HCT116 (cell line): ENCODE measurements at regions not wholly inside any gene's neighbourhood (a gene's known extent, or its start where the extent isn't known, plus 50 kb on each side); places are given as distances from the start of the nearest gene placed in this dataset.

Experiments used
- ATAC-seq: fragments of 200-7000 bp; cut with Tn5 transposase; 2 replicates; pipeline ENCODE4 v1.9.1; 2020; ENCODE audit warnings: mild to moderate bottlenecking, moderate library complexity
- BruUV-seq: library from RNA; stranded (reverse); fragments of 400-500 nt; replicated peaks from 2 replicates; lab custom pipeline; 2021; lab: Mats Ljungman, UMichigan
- CTCF ChIA-PET: fragments of 300-600 bp; sonication (Branson Sonifier 250); formaldehyde crosslinking; loops from one replicate; lab custom pipeline; 2021; ENCODE audit warnings: antibody characterized with exemption; lab: Charles Lee
- POLR2A ChIA-PET: fragments of 300-600, 350-600 bp; sonication (Branson Sonifier 250); formaldehyde crosslinking; loops from one replicate; lab custom pipeline; 2021; ENCODE audit warnings: antibody characterized with exemption; lab: Charles Lee
- RAD21 ChIA-PET, 2 experiments: fragments of 300-600 bp; sonication (Branson Sonifier 250); formaldehyde crosslinking; loops; one replicate each; lab custom pipeline; 2023; ENCODE audit warnings: low total read pairs in 2 of 2; ENCODE audit not compliant: uncharacterized antibody in 2 of 2, unreplicated experiment in 2 of 2, low non-redundant PET in 1 of 2; lab: Charles Lee
- DNase-seq: peaks from one replicate; pipeline ENCODE4 v3.0.0-alpha.2; 2010; ENCODE audit warnings: low read depth, low spot score
- H2AFZ ChIP-seq: fragments of 200-600 bp; shearing (Covaris generic), sonication (generic); 2 replicates; pipeline ENCODE4 v1.6.1; 2017; ENCODE audit warnings: low read depth, mixed run types, mixed read lengths, antibody characterized with exemption, low read length; ENCODE audit not compliant: poor library complexity, severe bottlenecking
- H3K27ac ChIP-seq: 2 replicates; pipeline ENCODE4 v1.5.1; 2012; ENCODE audit warnings: low read depth, low read length
- H3K27me3 ChIP-seq: fragments of 200-600 bp; sonication (generic); 2 replicates; pipeline ENCODE4 v1.6.1; 2016; ENCODE audit warnings: mixed run types, low read length, mixed read lengths; ENCODE audit not compliant: insufficient read depth
- H3K36me3 ChIP-seq, 2 experiments: fragments of 200-500 bp in 1 of 2; fragments of 200-600 bp in 1 of 2; sonication (Bioruptor generic) in 1 of 2; sonication (generic) in 1 of 2; 2 replicates each; pipeline versions ENCODE4 v1.5.1 to v1.6.1; 2014 to 2016; ENCODE audit warnings: low read length in 2 of 2, inconsistent platforms in 1 of 2, mixed read lengths in 1 of 2, mixed run types in 1 of 2; ENCODE audit not compliant: insufficient read depth in 2 of 2, control insufficient read depth in 1 of 2
- H3K4me1 ChIP-seq, 2 experiments: fragments of 200-600 bp in 1 of 2; sonication (generic) in 1 of 2; 2 replicates each; pipeline versions ENCODE4 v1.5.1 to v1.6.1; 2012 to 2017; ENCODE audit warnings: low read length in 2 of 2, inconsistent platforms in 1 of 2, mild to moderate bottlenecking in 1 of 2, mixed read lengths in 1 of 2, mixed run types in 1 of 2, moderate library complexity in 1 of 2; ENCODE audit not compliant: insufficient read depth in 2 of 2, control insufficient read depth in 1 of 2
- H3K4me2 ChIP-seq: fragments of 200-600 bp; sonication (generic); 2 replicates; pipeline ENCODE4 v1.6.1; 2017; ENCODE audit warnings: mixed run types, low read length, mixed read lengths
- H3K4me3 ChIP-seq, 2 experiments: fragments of 200-600 bp in 1 of 2; sonication (generic) in 1 of 2; replicated peaks in 1 of 2; 2 replicates each; pipeline ENCODE4 v1.5.1; 2011 to 2016; ENCODE audit warnings: low read length in 2 of 2, control low read depth in 1 of 2, low read depth in 1 of 2, mild to moderate bottlenecking in 1 of 2, mixed read lengths in 1 of 2, mixed run types in 1 of 2
- H3K79me2 ChIP-seq: fragments of 200-600 bp; sonication (generic); 2 replicates; pipeline ENCODE4 v1.6.1; 2017; ENCODE audit warnings: mild to moderate bottlenecking, mixed run types, low read length, moderate library complexity, mixed read lengths; ENCODE audit not compliant: insufficient read depth
- H3K9ac ChIP-seq: fragments of 200-600 bp; sonication (generic); 2 replicates; pipeline ENCODE4 v1.6.1; 2016; ENCODE audit warnings: low read length, mixed read lengths
- H3K9me2 ChIP-seq: fragments of 200-600 bp; sonication (generic), shearing (Covaris generic); 2 replicates; pipeline ENCODE4 v1.6.1; 2017; ENCODE audit warnings: mixed run types, mild to moderate bottlenecking, moderate library complexity; ENCODE audit not compliant: insufficient read depth
- H3K9me3 ChIP-seq, 2 experiments: fragments of 200-500 bp in 1 of 2; fragments of 200-600 bp in 1 of 2; sonication (Bioruptor generic) in 1 of 2; sonication (generic) in 1 of 2; 2 replicates each; pipeline ENCODE4 v1.6.1; 2014 to 2017; ENCODE audit warnings: low read length in 2 of 2, mixed read lengths in 2 of 2, inconsistent platforms in 1 of 2, low read depth in 1 of 2, mild to moderate bottlenecking in 1 of 2, mixed run types in 1 of 2, moderate library complexity in 1 of 2; ENCODE audit not compliant: control insufficient read depth in 1 of 2, insufficient read depth in 1 of 2
- H4K20me1 ChIP-seq: fragments of 200-600 bp; sonication (generic), shearing (Covaris generic); 2 replicates; pipeline ENCODE4 v1.6.1; 2017; ENCODE audit warnings: mixed run types, mild to moderate bottlenecking, moderate library complexity; ENCODE audit not compliant: insufficient read depth
- CEBPB ChIP-seq: IDR thresholded peaks from 2 replicates; pipeline ENCODE4 v1.6.1; 2012; ENCODE audit warnings: low read depth
- EGR1 ChIP-seq: IDR thresholded peaks from 2 replicates; pipeline ENCODE4 v1.6.1; 2012; ENCODE audit warnings: low read depth
- ELF1 ChIP-seq: IDR thresholded peaks from 2 replicates; pipeline ENCODE4 v1.6.1; 2012; ENCODE audit warnings: low read depth, borderline replicate concordance
- EZH2 ChIP-seq: fragments of 200-600 bp; sonication (generic); IDR thresholded peaks from 2 replicates; pipeline ENCODE4 v1.6.1; 2017; ENCODE audit warnings: antibody characterized with exemption, mixed run types
- POLR2A ChIP-seq: IDR thresholded peaks from 2 replicates; pipeline ENCODE4 v1.7.0; 2011; ENCODE audit warnings: borderline replicate concordance; ENCODE audit not compliant: insufficient read depth, insufficient read length; ENCODE audit errors: extremely low read depth
- POLR2AphosphoS5 ChIP-seq: IDR thresholded peaks from 2 replicates; pipeline ENCODE4 v1.6.1; 2011; ENCODE audit warnings: mild to moderate bottlenecking, low read depth, low read length, moderate library complexity
- SIN3A ChIP-seq: IDR thresholded peaks from 2 replicates; pipeline ENCODE4 v1.6.1; 2012; ENCODE audit warnings: low read depth
- YY1 ChIP-seq: IDR thresholded peaks from 2 replicates; pipeline ENCODE4 v1.6.1; 2011; ENCODE audit warnings: low read length, low read depth, moderate library complexity, mild to moderate bottlenecking; ENCODE audit not compliant: insufficient replicate concordance; ENCODE audit errors: extremely low read depth
- intact Hi-C: fragments of 100-400 bp; cut with micrococcal nuclease; formaldehyde crosslinking; loops from 2 replicates; pipeline ENCODE4 v1.10.0; 2022
- TF ChIP-seq, protein P1 (sequence below): IDR thresholded peaks from 2 replicates; pipeline ENCODE4 v1.6.1; 2012; ENCODE audit warnings: low read depth

DNA sequence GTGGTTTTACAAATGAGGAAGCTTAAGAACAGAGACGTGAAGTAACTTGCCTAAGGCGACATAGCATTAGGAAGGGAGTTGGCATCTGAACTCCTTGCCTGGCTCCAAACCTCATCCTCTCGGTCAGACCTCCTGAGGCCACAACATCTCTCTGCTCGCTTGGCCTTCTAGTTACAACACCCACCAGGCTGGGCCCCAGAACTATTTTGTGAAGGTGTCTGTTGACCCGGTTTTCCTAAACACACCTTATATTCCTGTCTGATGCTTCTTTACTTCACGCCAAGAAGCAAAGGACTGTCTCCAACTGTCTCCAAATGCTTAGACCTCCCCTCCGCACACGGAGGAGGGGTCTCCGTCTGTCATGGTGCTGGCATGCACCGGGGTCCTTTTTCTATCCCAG is 326.6 kb downstream of the THBS2 start:
- intact Hi-C loops: no loop called here
- Histone ChIP-seq H3K4me1 (no peaks in the 10 kb centered on the region), H3K36me3 (no peaks in the 10 kb centered on the region), H3K27me3 (no peaks in the 10 kb centered on the region), H3K27ac (no peak overlapping the region), H3K9ac (no peak overlapping the region), H4K20me1 (no peaks in the 10 kb centered on the region), H3K79me2 (no peaks in the 10 kb centered on the region)
- no TSS peak for BruUV-seq
- ChIA-PET RAD21 (no interaction called here), CTCF (no interaction called here)
- no peak for TF ChIP-seq ELF1
- TF ChIP-seq, protein P1, sequence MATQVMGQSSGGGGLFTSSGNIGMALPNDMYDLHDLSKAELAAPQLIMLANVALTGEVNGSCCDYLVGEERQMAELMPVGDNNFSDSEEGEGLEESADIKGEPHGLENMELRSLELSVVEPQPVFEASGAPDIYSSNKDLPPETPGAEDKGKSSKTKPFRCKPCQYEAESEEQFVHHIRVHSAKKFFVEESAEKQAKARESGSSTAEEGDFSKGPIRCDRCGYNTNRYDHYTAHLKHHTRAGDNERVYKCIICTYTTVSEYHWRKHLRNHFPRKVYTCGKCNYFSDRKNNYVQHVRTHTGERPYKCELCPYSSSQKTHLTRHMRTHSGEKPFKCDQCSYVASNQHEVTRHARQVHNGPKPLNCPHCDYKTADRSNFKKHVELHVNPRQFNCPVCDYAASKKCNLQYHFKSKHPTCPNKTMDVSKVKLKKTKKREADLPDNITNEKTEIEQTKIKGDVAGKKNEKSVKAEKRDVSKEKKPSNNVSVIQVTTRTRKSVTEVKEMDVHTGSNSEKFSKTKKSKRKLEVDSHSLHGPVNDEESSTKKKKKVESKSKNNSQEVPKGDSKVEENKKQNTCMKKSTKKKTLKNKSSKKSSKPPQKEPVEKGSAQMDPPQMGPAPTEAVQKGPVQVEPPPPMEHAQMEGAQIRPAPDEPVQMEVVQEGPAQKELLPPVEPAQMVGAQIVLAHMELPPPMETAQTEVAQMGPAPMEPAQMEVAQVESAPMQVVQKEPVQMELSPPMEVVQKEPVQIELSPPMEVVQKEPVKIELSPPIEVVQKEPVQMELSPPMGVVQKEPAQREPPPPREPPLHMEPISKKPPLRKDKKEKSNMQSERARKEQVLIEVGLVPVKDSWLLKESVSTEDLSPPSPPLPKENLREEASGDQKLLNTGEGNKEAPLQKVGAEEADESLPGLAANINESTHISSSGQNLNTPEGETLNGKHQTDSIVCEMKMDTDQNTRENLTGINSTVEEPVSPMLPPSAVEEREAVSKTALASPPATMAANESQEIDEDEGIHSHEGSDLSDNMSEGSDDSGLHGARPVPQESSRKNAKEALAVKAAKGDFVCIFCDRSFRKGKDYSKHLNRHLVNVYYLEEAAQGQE: no peak
- TF ChIP-seq EGR1: no peak
- no peak for TF ChIP-seq EZH2
- TF ChIP-seq SIN3A: no peak
- TF ChIP-seq CEBPB: no peak
- no peak for TF ChIP-seq POLR2AphosphoS5
- no peak for TF ChIP-seq YY1
- no peak for TF ChIP-seq POLR2A
- TF ChIP-seq, all 23 proteins: peak for 0
- no peaks in the 10 kb centered on the region for H3K9me2 ChIP-seq
- ATAC-seq: no peak
- no peak overlapping the region for H3K4me3 ChIP-seq
- POLR2A ChIA-PET: no interaction called here
- no peak overlapping the region for H2AFZ ChIP-seq
- no peak for DNase-seq
- no peak overlapping the region for H3K4me2 ChIP-seq
- H3K9me3 ChIP-seq: peaks cover 0 to 1% of the 10 kb centered on the region in 2 experiments; a peak in 1 of 4 replicates
